ENCODE measurements at regions not wholly inside any gene's neighbourhood (a gene's known extent, or its start where the extent isn't known, plus 50 kb on each side); places are given as distances from the start of the nearest gene placed in this dataset.

GRCh38 chr14:62066304-62066703, 304.1 kb downstream of the SNAPC1 start (continued):
- TF ChIP-seq ZNF407 (IDR thresholded peaks at IDR 0.05; ENCODE audit: low read depth): no peak
- TF ChIP-seq, protein P1, sequence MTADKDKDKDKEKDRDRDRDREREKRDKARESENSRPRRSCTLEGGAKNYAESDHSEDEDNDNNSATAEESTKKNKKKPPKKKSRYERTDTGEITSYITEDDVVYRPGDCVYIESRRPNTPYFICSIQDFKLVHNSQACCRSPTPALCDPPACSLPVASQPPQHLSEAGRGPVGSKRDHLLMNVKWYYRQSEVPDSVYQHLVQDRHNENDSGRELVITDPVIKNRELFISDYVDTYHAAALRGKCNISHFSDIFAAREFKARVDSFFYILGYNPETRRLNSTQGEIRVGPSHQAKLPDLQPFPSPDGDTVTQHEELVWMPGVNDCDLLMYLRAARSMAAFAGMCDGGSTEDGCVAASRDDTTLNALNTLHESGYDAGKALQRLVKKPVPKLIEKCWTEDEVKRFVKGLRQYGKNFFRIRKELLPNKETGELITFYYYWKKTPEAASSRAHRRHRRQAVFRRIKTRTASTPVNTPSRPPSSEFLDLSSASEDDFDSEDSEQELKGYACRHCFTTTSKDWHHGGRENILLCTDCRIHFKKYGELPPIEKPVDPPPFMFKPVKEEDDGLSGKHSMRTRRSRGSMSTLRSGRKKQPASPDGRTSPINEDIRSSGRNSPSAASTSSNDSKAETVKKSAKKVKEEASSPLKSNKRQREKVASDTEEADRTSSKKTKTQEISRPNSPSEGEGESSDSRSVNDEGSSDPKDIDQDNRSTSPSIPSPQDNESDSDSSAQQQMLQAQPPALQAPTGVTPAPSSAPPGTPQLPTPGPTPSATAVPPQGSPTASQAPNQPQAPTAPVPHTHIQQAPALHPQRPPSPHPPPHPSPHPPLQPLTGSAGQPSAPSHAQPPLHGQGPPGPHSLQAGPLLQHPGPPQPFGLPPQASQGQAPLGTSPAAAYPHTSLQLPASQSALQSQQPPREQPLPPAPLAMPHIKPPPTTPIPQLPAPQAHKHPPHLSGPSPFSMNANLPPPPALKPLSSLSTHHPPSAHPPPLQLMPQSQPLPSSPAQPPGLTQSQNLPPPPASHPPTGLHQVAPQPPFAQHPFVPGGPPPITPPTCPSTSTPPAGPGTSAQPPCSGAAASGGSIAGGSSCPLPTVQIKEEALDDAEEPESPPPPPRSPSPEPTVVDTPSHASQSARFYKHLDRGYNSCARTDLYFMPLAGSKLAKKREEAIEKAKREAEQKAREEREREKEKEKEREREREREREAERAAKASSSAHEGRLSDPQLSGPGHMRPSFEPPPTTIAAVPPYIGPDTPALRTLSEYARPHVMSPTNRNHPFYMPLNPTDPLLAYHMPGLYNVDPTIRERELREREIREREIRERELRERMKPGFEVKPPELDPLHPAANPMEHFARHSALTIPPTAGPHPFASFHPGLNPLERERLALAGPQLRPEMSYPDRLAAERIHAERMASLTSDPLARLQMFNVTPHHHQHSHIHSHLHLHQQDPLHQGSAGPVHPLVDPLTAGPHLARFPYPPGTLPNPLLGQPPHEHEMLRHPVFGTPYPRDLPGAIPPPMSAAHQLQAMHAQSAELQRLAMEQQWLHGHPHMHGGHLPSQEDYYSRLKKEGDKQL (CRISPR knock-in tag; IDR thresholded peaks at IDR 0.05; ENCODE audit: borderline replicate concordance): no peak
- TF ChIP-seq ZNF134 (CRISPR knock-in tag; conservative IDR thresholded peaks at IDR 0.05): no peak
- TF ChIP-seq ZNF584 (CRISPR knock-in tag; IDR thresholded peaks at IDR 0.05; ENCODE audit: low read depth): no peak
- no peak for TF ChIP-seq NR2C2 (CRISPR knock-in tag; IDR thresholded peaks at IDR 0.05)
- no peak for TF ChIP-seq NR2C2 (tag; IDR thresholded peaks at IDR 0.05)
- no peak for TF ChIP-seq ZBED1 (IDR thresholded peaks at IDR 0.05)
- TF ChIP-seq ARNT (IDR thresholded peaks at IDR 0.05): no peak
- no peak for TF ChIP-seq NFIC (IDR thresholded peaks at IDR 0.05)
